ENCODE measurements at regions not wholly inside any gene's neighbourhood (a gene's known extent, or its start where the extent isn't known, plus 50 kb on each side); places are given as distances from the start of the nearest gene placed in this dataset.
A peak's percentile ranks its signal among the peaks of the same experiment; 100 is the strongest.

DNA sequence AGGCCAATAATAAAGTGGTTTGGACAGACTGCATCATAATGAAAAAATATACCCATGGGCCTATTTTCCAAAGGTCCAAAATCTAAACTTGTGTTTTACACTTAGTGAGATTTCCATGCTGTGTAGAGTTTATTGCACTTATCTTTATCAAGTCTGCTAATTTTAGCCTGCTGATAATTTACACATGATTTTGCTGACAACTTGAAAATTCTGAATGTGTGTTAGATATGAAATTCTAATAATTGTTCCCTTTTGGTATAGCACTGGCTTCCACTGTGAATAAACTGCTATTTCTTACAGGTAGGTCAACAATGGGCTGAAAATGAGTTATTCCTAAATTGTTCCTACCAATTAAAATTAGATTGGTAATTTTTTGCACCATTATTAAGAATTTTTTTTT lies 589.1 kb upstream of the ANO3 start:
- H3K9me3 ChIP-seq = no peaks in the 10 kb centered on the region
- H3K4me3 ChIP-seq = no peak overlapping the region
- TF ChIP-seq EP300 (IDR thresholded peaks at IDR 0.05) (no peak), POLR2AphosphoS5 (IDR thresholded peaks at IDR 0.05) (no peak), POLR2A (IDR thresholded peaks at IDR 0.05) (no peak)
- TF ChIP-seq, protein P1, sequence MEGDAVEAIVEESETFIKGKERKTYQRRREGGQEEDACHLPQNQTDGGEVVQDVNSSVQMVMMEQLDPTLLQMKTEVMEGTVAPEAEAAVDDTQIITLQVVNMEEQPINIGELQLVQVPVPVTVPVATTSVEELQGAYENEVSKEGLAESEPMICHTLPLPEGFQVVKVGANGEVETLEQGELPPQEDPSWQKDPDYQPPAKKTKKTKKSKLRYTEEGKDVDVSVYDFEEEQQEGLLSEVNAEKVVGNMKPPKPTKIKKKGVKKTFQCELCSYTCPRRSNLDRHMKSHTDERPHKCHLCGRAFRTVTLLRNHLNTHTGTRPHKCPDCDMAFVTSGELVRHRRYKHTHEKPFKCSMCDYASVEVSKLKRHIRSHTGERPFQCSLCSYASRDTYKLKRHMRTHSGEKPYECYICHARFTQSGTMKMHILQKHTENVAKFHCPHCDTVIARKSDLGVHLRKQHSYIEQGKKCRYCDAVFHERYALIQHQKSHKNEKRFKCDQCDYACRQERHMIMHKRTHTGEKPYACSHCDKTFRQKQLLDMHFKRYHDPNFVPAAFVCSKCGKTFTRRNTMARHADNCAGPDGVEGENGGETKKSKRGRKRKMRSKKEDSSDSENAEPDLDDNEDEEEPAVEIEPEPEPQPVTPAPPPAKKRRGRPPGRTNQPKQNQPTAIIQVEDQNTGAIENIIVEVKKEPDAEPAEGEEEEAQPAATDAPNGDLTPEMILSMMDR (IDR thresholded peaks at IDR 0.05) = no peak
- no peaks in the 10 kb centered on the region for H3K4me1 ChIP-seq
- no peak overlapping the region for H3K27ac ChIP-seq
- no peaks in the 10 kb centered on the region for H3K36me3 ChIP-seq
- DNase-seq = no peak
- intact Hi-C loops (cut with DNase I) = no loop called here
- H3K27me3 ChIP-seq = no peaks in the 10 kb centered on the region

DNA sequence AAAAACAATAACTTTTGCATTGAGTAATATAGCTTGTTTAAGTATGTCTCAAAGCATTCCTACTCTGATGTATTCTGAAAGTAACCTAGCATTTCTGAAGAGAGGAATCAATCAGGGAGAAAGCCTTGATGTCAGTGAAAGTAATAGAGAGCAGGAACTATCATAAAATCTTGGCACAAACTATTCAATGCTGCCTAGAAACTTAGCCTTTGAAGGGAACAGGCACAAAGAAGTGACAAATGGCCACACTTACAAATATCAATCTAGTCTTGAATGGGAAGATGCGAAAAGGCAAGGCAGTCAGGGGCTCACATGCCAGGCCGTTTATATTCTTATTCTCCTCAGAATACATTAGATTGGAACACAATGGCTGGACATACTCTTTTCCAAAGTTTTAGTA lies 576.5 kb upstream of the ANO3 start:
- TF ChIP-seq EP300 (IDR thresholded peaks at IDR 0.05) (no peak), POLR2A (IDR thresholded peaks at IDR 0.05) (no peak), POLR2AphosphoS5 (IDR thresholded peaks at IDR 0.05) (no peak)
- TF ChIP-seq, protein P1 (IDR thresholded peaks at IDR 0.05) = no peak
- Histone ChIP-seq H3K27me3 (no peaks in the 10 kb centered on the region), H3K4me1 (no peaks in the 10 kb centered on the region), H3K9me3 (no peaks in the 10 kb centered on the region), H3K36me3 (no peaks in the 10 kb centered on the region), H3K4me3 (no peak overlapping the region), H3K27ac (no peak overlapping the region)
- 50 to 68% methylated on average over 2 of the region's 2 CpGs for WGBS, 2 donors
- intact Hi-C loops (cut with DNase I) = no loop called here
- DNase-seq = no peak

DNA sequence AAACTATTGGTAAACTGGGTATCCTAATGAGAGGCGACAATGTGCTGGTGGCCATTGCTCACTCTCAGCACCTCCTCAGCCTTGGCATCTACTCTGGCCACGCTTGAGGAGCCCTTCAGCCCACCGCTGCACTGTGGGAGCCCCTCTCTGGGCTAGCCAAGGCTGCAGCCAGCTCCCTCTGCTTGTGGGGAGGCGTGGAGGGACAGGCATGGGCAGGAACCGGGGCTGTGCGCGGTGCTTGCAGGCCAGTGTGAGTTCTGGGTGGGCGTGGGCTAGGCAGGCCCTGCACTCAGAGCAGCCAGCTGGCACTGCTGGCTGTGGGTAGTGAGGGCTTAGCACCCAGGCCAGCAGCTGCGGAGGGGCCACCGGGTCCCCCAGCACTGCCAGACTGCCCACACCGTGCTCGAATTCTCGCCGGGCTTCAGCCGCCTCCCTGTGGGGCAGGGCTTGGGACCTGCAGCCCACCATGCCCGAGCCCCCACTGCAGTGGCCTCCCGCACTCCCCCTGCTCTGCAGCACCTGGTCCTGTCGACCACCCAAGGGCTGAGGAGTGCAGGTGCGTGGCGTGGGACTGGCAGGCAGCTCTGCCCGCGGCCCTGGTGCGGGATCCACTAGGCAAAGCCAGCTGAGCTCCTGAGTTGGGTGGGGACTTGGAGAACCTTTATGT lies 575.9 kb upstream of the ANO3 start:
- no peaks in the 10 kb centered on the region for H3K36me3 ChIP-seq
- TF ChIP-seq, protein P1 (IDR thresholded peaks at IDR 0.05) = no peak
- TF ChIP-seq POLR2AphosphoS5 (IDR thresholded peaks at IDR 0.05) = no peak
- TF ChIP-seq EP300 (IDR thresholded peaks at IDR 0.05) = no peak
- TF ChIP-seq POLR2A (IDR thresholded peaks at IDR 0.05) = no peak
- no peak overlapping the region for H3K27ac ChIP-seq
- H3K27me3 ChIP-seq = no peaks in the 10 kb centered on the region
- 87 to 91% methylated on average over 23 of the region's 23 CpGs for WGBS, 2 donors
- peak; percentile 53 for DNase-seq
- H3K4me1 ChIP-seq = no peaks in the 10 kb centered on the region
- H3K9me3 ChIP-seq = no peaks in the 10 kb centered on the region
- no peak overlapping the region for H3K4me3 ChIP-seq
- intact Hi-C loops (cut with DNase I) = no loop called here

- 83 to 87% methylated on average over 6 of the region's 6 CpGs for WGBS, 2 donors
- no peak overlapping the region for H3K4me3 ChIP-seq
- TF ChIP-seq, protein P1 (IDR thresholded peaks at IDR 0.05) = no peak
- TF ChIP-seq EP300 (IDR thresholded peaks at IDR 0.05) = no peak
- no peak for TF ChIP-seq POLR2AphosphoS5 (IDR thresholded peaks at IDR 0.05)
- no peak for TF ChIP-seq POLR2A (IDR thresholded peaks at IDR 0.05)
- no peaks in the 10 kb centered on the region for H3K27me3 ChIP-seq
- H3K4me1 ChIP-seq = no peaks in the 10 kb centered on the region
- no peak overlapping the region for H3K27ac ChIP-seq
- intact Hi-C loops (cut with DNase I) = no loop called here
- no peak for DNase-seq
- no peaks in the 10 kb centered on the region for H3K36me3 ChIP-seq
- H3K9me3 ChIP-seq = no peaks in the 10 kb centered on the region
Observed at GRCh38 chr11:25758145-25758661, 573.7 kb upstream of the ANO3 start.
